ENCODE measurements at regions not wholly inside any gene's neighbourhood (a gene's known extent, or its start where the extent isn't known, plus 50 kb on each side); places are given as distances from the start of the nearest gene placed in this dataset.

DNA sequence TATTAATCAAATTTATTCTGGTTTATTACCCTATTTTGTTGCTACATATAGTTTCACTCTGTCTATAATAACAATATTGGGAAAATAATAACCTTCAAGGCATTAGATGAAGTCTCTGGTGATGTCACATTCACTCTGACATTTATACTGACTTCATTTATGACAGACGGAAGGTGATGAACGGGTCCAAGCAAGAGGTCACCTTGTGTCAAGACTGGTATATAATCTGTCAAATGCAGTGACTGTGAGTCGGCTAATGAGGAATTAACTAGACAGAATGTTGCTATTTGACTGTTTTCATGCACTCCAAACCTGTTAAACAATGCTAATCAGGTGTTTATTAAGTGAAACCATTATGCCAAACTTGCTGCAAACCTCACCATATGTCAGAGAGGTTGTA, 800.5 kb upstream of the KLHL1 start:
- H2AFZ ChIP-seq (ENCODE audit: low read depth, low read length) = no peak overlapping the region
- no peak overlapping the region for H3K4me2 ChIP-seq (ENCODE audit: low read length)
- TF ChIP-seq, protein P1, sequence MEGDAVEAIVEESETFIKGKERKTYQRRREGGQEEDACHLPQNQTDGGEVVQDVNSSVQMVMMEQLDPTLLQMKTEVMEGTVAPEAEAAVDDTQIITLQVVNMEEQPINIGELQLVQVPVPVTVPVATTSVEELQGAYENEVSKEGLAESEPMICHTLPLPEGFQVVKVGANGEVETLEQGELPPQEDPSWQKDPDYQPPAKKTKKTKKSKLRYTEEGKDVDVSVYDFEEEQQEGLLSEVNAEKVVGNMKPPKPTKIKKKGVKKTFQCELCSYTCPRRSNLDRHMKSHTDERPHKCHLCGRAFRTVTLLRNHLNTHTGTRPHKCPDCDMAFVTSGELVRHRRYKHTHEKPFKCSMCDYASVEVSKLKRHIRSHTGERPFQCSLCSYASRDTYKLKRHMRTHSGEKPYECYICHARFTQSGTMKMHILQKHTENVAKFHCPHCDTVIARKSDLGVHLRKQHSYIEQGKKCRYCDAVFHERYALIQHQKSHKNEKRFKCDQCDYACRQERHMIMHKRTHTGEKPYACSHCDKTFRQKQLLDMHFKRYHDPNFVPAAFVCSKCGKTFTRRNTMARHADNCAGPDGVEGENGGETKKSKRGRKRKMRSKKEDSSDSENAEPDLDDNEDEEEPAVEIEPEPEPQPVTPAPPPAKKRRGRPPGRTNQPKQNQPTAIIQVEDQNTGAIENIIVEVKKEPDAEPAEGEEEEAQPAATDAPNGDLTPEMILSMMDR (IDR thresholded peaks at IDR 0.05; ENCODE audit: low read depth, low read length) = no peak
- TF ChIP-seq EZH2phosphoT487 (IDR thresholded peaks at IDR 0.05; ENCODE audit: low read depth) = no peak
- H4K20me1 ChIP-seq (ENCODE audit: insufficient read depth, low read length) = no peaks in the 10 kb centered on the region
- H3K9me3 ChIP-seq (ENCODE audit: insufficient read depth, low read length) = no peaks in the 10 kb centered on the region
- no peaks in the 10 kb centered on the region for H3K27me3 ChIP-seq (ENCODE audit: low read depth, low read length)
- no peak overlapping the region for H3K27ac ChIP-seq (ENCODE audit: low read length)
- H3K9ac ChIP-seq (ENCODE audit: low read length) = no peak overlapping the region
- no peaks in the 10 kb centered on the region for H3K79me2 ChIP-seq (ENCODE audit: low read length)
- H3K4me3 ChIP-seq (ENCODE audit: low read length) = no peak overlapping the region
- H3K4me1 ChIP-seq (ENCODE audit: low read length) = peaks cover 4% of the 10 kb centered on the region; the same call in 1 of the 2 replicates
- no peaks in the 10 kb centered on the region for H3K36me3 ChIP-seq (replicated peaks; ENCODE audit: low read depth, low read length)

DNA sequence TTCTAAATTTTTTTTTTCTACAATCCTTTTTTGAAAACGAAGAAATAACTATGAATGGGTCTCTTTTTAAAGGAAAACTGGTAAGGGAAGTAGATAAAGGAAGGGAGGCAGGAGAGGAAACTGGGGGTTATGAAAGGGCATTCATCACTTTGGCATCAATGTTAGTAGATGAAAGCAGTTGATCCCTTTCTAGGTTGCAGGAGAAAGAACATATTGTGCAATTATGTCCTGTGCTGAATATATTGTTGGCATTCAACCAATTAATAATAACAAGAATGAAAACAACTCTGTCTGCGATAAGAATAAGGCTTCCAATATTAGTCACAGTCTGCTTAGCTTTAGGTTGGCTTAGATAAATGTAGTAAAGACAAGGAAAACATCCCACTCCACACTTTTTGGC, 796.8 kb upstream of the KLHL1 start:
- no peak overlapping the region for H3K27ac ChIP-seq (ENCODE audit: low read length)

DNA sequence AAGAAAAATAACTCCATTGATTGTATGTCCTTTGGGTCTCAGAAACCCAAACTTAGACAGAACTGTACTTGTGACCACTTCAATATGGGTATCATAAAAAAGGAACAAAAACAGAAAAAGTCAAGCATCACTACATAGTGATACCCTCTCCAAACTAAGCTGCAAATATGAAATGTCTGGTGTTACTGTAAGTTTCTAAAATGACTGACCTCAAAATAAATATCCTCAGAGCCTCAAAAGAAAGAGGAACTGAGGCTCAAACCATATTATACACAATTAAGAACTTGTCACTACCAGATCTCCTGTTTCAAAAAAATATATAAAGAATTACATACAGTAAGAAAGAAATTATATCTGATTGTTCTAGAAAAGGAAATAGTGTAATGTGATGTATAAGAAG, 787.9 kb upstream of the KLHL1 start:
- Histone ChIP-seq H3K9ac (ENCODE audit: low read length) (0 out of 2 replicates have a peak overlapping the region, but pooled peaks have one; percentile 3), H3K79me2 (ENCODE audit: low read length) (no peaks in the 10 kb centered on the region), H3K27me3 (ENCODE audit: low read depth, low read length) (no peaks in the 10 kb centered on the region), H2AFZ (ENCODE audit: low read depth, low read length) (no peak overlapping the region), H3K9me3 (ENCODE audit: insufficient read depth, low read length) (no peaks in the 10 kb centered on the region), H3K4me2 (ENCODE audit: low read length) (peak overlapping the region; percentile 54), H3K4me3 (ENCODE audit: low read length) (peak overlapping the region; percentile 6; the same call in 1 of the 2 replicates), H3K36me3 (replicated peaks; ENCODE audit: low read depth, low read length) (no peaks in the 10 kb centered on the region), H3K27ac (ENCODE audit: low read length) (peak overlapping the region; percentile 78), H3K4me1 (ENCODE audit: low read length) (peaks cover 36% of the 10 kb centered on the region), H4K20me1 (ENCODE audit: insufficient read depth, low read length) (no peaks in the 10 kb centered on the region)
- TF ChIP-seq, protein P1 (IDR thresholded peaks at IDR 0.05; ENCODE audit: low read depth, low read length) = no peak
- TF ChIP-seq EZH2phosphoT487 (IDR thresholded peaks at IDR 0.05; ENCODE audit: low read depth) = no peak

More for the DNA sequence above, 796.8 kb upstream of the KLHL1 start:
- no peaks in the 10 kb centered on the region for H3K36me3 ChIP-seq (replicated peaks; ENCODE audit: low read depth, low read length)
- H2AFZ ChIP-seq (ENCODE audit: low read depth, low read length) = no peak overlapping the region
- no peaks in the 10 kb centered on the region for H3K79me2 ChIP-seq (ENCODE audit: low read length)
- no peaks in the 10 kb centered on the region for H3K9me3 ChIP-seq (ENCODE audit: insufficient read depth, low read length)
- no peak overlapping the region for H3K9ac ChIP-seq (ENCODE audit: low read length)
- TF ChIP-seq EZH2phosphoT487 (IDR thresholded peaks at IDR 0.05; ENCODE audit: low read depth) = no peak
- TF ChIP-seq, protein P1 (IDR thresholded peaks at IDR 0.05; ENCODE audit: low read depth, low read length) = no peak
- H4K20me1 ChIP-seq (ENCODE audit: insufficient read depth, low read length) = no peaks in the 10 kb centered on the region
- H3K4me1 ChIP-seq (ENCODE audit: low read length) = peaks cover 4% of the 10 kb centered on the region; the same call in 1 of the 2 replicates
- no peaks in the 10 kb centered on the region for H3K27me3 ChIP-seq (ENCODE audit: low read depth, low read length)
- H3K4me2 ChIP-seq (ENCODE audit: low read length) = no peak overlapping the region
- no peak overlapping the region for H3K4me3 ChIP-seq (ENCODE audit: low read length)

DNA sequence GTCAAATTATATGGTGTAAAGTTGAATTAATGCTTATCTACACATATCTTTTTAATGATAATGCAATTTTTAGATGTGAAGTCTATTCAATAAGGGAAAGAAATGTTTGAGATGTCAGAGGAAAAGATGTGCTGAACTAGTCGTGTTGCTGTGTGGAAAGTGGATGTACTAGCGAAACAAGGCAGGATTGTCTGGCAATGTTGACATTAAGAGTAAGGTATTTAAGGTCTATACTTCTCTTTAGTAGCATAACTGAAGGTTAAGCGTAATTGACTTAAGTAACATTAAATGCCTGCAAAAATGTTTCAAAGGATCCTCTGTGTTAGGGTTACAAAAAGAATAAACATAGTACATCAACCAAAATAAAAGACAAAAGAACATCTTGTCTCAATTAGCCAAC, 787.3 kb upstream of the KLHL1 start:
- no peak overlapping the region for H3K9ac ChIP-seq (ENCODE audit: low read length)
- H3K79me2 ChIP-seq (ENCODE audit: low read length) = no peaks in the 10 kb centered on the region
- no peaks in the 10 kb centered on the region for H4K20me1 ChIP-seq (ENCODE audit: insufficient read depth, low read length)
- peaks cover 36% of the 10 kb centered on the region for H3K4me1 ChIP-seq (ENCODE audit: low read length)
- no peak overlapping the region for H2AFZ ChIP-seq (ENCODE audit: low read depth, low read length)
- H3K27ac ChIP-seq (ENCODE audit: low read length) = peak overlapping the region; percentile 78
- no peaks in the 10 kb centered on the region for H3K9me3 ChIP-seq (ENCODE audit: insufficient read depth, low read length)
- H3K4me3 ChIP-seq (ENCODE audit: low read length) = no peak overlapping the region
- no peaks in the 10 kb centered on the region for H3K36me3 ChIP-seq (replicated peaks; ENCODE audit: low read depth, low read length)
- TF ChIP-seq, protein P1 (IDR thresholded peaks at IDR 0.05; ENCODE audit: low read depth, low read length) = no peak
- TF ChIP-seq EZH2phosphoT487 (IDR thresholded peaks at IDR 0.05; ENCODE audit: low read depth) = no peak
- no peaks in the 10 kb centered on the region for H3K27me3 ChIP-seq (ENCODE audit: low read depth, low read length)
- peak overlapping the region; percentile 54; the same call in 1 of the 2 replicates for H3K4me2 ChIP-seq (ENCODE audit: low read length)

Data from OCI-LY3 (cell line).